GM21528 (cell line): ENCODE measurements at regions not wholly inside any gene's neighbourhood (a gene's known extent, or its start where the extent isn't known, plus 50 kb on each side); places are given as distances from the start of the nearest gene placed in this dataset.
A peak's percentile ranks its signal among the peaks of the same experiment; 100 is the strongest.

Experiments used
- ATAC-seq: cut with Tn5 transposase; IDR thresholded peaks from one replicate; pipeline ENCODE4 v1.9.1; 2021; ENCODE audit warnings: mild to moderate bottlenecking, moderate library complexity; ENCODE audit not compliant: unreplicated experiment, low FRiP score

DNA sequence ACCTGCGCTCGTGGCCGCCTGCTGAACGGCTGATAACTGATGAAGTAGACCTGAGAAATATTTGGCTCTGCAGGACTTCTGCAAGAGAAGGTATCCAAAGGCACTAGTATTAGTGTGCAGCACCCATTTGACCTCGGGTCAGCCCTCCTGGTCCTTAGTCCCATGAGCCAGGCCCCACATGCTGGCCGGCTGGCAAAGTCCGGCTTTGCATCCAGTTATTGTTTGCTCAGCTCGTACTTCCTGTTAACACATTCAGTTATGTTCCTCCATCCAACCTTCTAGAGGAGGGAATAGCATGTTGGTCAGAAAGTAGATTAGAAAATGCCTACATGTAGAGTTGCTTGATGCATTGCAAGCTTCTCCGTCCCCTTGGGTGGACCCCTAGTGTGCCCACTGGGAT, 385.7 kb upstream of the RGMA start:
- no peak for ATAC-seq

DNA sequence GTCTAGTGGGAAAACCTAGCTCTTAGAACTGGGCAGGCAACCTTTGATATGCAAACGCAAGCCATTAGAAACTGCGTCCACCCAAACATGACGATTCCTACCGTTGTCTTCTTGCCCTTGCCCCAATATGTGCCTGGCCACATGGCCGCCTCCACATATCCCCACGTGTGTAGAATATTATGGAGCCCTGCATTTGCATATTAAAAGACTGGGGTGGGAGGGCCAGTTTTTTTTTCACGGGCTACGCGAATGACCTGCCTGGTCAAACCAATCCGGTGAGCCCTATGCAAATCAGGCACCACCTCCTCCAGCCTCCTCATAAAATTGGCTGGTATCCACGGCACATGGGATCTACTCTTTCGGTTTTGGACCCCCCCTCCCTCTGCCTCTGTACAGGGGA, 381.0 kb upstream of the RGMA start:
- no peak for ATAC-seq

DNA sequence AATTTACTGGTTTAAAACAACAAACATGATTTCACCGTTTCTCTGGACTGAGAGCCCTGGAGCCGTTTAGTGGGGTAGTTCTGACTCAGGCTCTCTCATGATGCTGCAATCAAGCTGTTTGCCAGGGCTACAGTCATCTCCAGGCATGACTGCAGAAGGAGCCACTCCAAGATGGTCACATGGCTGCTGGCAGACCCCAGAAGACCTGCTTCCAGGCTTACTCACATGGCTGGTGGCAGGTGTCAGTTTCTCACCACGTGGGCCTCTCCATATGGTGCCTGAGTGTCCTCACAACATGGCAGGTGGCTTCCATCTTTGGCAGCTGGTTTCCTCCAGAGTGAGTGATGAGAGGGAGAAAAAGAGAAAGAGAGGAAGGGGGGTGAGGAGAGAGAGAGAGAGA, 378.3 kb upstream of the RGMA start:
- ATAC-seq, result no peak

DNA sequence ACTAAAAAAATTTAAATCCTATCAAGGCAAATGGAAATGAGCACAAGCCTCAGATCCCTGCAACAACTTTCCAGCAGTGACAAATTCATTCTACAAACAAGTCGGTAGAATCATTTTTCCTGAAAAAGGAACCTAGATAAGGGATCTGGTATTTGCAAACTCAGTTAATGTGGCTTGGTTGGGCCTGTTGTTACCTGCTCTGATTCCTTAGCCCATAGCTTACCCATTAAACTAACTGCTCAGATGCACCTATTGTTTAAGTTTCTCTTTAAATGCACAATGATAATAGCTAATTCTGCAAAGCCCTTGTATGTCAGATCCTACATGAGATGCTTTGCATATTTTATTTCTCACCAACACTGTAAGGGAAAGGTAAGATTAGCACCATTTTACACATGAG, 377.4 kb upstream of the RGMA start:
- no peak for ATAC-seq

DNA sequence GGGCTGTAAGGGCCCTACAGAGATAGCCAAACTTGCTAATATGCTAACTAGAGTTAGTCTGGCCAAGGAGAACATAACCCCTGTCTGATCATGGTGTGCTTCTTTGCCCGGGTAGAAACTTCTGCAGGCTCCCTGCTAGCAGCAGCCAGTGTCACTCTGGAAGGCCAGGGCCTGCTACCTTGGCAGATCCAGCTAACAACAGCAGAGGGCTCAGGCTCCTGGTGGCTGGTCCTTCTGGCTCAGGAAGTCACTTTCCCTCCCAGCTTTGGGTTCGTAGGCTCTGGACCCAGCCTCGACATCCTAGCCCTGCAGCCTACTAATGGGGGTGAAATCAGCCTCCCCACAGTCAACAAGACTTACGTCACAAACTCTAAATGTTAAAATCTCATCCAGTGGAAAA, 373.7 kb upstream of the RGMA start:
- ATAC-seq, result no peak

DNA sequence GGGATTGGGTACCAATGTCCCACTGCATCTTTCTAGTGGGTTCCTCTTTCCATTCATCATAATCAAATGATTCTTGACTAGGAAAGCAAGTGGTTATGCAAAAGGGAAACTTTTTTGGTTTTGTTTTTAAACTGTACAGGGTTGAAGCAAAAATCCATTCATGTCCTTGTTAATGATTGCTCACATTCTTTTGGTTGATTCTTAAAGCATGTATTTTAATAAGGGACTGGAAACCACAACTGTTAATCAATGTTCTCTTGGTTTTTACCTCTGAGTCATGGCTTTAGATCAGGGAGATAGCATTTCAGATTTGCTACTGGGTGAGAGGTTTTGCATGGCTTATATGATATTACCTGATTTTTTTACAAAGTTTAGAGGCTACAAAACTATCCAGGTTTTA, 371.7 kb upstream of the RGMA start:
- ATAC-seq, result peak; percentile 63

DNA sequence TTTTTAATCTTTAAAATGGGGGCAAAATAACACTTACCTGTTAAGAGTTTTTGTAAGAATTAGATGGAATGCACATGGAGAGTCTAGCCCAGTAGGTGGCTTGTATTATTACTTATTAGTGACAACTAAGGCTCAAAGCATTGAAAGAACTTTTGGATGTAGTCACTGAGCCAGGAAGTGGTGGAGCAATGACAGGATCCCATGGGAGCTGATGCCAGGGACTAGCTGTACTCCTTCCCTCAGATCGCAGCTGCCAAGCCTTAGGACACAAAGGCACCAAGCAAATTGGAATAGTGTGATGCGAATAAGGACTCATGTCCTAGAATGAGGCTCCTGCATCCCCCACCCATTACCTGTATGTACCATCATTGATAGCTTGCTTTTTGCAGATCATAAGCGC, 370.4 kb upstream of the RGMA start:
- ATAC-seq, result no peak

DNA sequence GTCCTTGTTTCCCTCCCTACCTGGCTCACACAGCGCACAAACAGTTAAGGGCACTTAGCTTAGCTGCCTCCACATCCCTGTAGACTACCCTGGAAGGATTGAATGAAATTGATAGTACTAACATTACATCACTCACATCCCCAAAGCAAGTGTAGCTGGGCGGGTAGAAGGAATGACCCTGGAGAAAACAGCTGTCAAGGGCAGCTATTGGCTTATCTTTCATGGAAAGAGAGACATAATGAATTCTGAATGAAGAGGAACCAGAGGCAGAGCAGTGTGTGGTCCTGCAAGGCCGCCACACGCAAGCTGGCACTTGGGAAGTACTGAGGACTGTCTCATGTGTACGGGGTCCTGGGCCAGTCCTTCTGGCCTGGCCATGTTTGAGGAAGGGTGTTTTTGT, 369.6 kb upstream of the RGMA start:
- ATAC-seq, result no peak

DNA sequence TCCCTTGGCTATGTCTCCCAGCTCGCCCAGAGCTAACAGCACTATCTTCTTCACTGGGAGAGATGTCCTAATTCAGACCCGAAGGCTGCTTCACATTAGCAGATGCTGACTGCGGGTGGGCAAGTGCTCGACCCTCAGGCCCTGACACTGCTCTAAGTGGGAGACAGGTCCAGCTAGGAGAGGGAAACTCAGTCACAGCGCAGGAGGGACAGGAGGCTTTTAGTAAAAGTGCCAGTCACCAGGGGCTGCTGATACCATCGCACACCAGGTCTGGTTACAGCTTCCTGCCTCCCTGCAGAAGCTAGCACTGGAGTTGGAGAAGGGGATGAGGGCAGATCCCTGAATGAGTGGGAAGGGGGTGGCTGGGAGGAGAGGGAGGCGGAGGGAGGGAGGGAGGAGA, 365.8 kb upstream of the RGMA start:
- no peak for ATAC-seq

DNA sequence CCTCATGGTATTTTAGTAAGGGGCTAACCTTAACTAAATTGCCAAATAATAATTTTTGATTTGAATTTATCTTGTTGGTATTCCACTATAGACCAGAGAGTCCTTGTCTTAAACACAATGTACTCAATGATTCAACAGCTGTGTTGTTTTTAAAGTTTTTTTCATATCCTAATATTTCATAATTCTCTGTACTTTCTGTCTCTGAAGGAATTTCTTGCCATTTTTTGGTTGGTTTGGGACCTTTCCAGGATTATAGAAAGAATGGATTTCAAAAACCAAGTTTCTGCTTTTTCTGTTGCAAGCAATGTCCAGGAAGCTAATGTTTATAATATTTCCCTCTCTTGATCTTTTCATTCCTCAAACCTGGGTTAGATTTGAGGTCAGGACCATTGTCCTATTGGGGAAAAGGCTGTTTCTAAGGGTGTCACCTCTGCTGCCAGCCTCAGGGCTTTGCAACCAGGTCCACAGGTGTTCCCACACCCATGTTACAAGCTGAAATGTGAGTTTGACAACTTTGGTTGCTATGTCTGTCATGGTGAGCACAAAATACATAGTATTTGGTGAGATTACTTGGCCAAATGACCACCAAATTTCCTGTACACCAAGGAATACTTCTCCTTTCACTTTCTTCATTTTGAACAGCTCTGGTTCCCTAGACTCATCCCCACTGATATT, 363.7 kb upstream of the RGMA start:
- ATAC-seq, result no peak

DNA sequence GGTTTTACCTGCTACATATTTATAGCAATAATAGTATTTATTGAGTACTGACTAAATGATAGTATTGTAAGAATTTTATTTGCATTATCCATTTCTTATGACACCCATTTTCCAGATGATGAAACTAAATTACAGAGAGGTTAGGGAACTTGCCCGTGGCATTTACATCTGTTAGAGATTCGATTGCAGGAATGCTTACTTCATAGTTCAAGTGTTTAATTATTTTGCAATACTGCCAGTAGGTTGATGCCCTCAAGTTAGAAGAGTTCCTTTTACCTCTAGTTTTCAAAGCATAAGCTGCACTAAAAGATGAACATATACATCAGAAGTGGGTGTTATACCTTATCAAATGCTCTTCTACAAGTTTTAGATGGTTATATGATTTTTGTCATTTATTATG, 362.8 kb upstream of the RGMA start:
- no peak for ATAC-seq

DNA sequence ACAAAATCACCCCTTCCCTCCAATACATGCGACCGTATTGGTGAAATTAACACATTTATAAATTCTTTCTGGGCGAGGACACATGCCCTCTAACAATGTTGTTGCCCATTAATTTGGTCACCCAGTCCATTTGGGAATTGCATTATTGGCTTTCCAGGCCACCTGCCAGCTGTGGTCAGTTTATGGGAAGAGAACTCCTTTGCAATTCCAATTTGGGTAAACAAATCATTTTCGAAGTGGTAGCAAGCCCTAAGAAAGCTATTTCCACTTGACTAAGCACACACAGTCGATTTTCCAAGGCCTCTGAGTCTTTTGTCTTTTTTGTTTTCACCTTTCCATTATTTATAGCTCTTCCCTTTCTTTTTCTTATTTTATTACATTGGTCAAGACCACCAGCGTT, 362.3 kb upstream of the RGMA start:
- no peak for ATAC-seq

DNA sequence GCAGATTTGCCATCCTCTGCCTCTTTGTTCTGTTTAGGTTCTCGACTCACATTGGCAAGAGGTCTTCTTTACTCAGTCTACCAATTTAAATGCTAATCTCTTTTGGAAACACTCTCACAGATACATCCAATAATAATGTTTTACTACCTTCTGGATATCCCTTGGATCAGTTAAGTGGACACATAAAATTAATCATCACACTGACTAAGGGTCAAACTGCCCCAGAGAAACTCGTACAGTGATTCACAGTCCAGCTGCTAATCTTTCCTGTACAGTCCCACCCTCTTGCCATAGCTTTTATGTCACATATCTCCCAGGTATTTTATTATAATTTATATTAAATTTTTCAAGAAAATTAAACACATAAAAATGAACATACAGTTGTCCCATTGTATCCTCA, 360.8 kb upstream of the RGMA start:
- no peak for ATAC-seq

DNA sequence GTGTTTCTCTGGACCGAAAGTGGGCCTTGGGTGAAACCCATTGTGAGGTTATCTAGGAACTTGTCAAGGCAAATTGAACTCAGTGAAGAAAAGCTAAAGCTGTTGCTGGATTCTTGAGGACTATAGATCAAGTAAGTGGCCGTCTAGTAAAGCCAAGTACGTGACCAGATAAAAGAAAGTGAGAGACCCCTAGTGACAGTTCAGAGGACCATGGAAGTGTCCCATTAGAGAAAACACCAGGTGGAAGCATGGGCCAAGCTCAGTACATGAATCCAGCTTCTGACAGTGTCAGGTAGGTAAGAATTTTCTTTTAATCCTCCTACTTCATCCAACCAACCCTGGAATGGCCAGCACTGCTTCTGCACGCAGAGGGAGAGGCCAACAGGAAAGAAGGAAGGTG, 349.3 kb upstream of the RGMA start:
- no peak for ATAC-seq

DNA sequence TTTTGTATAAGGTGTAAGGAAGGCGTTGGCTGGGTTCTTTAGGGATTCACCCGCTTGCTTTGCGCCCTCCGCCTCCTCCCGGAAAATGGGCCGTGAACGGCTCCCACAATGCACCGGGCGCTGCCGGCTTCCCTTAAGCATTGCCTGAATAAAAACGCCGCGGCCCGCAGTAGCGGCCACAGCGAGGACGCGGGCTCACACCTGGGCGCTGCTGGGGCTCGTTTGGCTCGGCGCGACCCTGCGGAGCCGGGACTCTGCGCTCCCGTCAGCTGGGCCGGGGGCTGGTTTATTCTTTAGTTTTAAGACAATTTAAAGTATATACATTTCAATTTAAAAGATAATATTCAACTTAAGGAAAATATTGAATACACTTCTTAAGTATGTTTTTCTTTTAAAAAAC, 343.5 kb upstream of the RGMA start:
- no peak for ATAC-seq

DNA sequence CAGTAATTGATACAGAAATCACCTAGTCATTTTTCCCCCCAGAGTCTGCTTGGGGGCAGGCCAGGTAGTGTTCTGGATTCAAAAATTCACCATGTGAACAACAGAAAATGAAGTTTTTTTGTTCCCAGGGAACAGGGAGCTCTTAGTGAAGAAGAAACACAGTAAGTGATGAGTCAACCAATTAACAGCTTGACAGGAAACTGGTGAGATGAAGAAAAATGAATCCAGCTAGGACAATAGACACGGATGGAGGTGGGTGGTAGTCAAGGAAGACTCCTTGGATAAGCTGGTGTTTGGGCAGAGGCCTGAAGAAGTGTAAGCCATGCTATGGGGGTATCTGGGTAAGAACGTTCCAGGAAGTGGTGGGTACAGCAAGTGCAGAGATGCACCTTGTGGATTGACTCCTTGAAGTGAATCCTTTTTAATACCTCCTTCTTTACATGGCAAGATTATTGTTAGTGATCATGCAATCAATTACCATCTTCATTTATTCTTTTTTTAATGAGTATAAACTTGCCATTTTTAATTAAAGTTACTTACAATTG, 339.9 kb upstream of the RGMA start:
- no peak for ATAC-seq

DNA sequence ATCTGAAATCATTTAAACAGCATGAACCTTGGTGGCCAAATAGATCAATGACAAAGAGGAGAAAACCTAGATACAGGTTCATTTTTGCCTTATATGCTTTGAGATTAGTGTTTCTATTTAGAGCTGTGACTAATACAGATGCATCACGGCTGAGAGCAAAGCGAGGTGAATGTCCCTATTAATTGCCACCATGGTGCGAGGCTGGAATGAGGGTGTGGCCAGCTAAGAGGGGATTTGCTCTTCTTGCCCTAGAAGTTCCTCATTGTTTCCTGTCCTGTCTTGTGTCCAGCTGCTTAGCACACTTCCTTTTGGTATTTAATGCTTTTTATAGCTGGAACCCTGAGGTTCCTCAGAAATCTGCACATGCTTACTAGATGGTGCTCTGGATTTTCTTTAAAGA, 339.1 kb upstream of the RGMA start:
- ATAC-seq, result no peak

DNA sequence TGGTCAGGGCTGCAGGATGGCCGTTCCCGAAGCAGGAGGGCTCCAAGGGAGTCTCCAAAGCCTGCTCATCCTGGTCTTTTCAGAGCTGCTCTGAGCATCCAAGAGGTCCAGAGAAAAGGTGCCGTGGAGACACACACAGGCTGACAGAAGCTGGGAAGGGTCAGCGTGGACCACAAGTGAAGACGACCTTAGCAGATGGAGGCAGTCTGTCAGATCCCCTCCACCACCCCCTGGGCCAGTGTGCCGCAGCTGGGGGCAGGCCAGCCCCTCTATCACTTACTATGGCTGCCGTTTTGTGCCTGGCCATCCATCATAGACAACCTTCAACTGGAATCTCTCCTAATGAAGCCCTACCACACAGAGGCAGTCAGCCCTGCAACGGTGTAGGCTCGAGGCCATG, 335.1 kb upstream of the RGMA start:
- ATAC-seq, result no peak

DNA sequence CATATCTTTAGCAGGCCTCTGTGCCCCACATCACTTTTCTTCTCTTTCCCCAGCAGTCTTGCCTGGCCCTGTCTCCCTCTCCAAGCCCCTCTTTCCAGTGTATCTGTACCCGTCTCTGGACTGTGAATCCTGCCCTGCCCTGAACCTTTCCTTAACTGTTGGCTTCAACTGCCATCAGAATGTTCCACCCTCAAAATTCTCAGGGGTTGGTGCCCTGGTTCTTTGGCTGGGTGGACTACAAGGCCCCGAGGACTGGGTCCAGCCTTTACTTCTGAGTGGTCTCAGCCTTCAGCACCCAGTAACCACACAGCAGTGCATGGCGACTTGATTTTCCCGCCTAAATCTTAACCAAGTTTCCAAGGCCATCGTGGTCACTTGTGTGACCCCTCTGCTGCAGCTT, 333.5 kb upstream of the RGMA start:
- no peak for ATAC-seq

DNA sequence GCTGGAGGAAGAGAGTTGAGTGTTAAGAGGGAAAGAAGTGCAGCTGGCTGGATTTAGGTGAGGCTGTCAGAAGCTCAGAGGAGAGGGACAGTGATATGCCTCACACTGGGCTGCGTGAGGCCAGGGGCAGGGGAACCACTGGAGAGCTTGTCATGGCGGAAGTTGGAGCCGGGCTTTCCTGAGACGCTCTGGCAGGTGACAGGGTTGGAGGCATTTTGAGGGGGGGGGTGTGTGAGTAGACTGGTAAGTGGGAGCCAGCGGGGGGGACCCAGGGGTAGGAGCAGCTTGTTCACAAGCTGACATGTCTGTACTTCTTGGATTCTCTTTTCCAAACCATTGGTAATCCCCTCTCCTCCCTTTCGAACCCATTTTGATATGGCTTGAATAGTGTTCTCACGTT, 331.5 kb upstream of the RGMA start:
- no peak for ATAC-seq

DNA sequence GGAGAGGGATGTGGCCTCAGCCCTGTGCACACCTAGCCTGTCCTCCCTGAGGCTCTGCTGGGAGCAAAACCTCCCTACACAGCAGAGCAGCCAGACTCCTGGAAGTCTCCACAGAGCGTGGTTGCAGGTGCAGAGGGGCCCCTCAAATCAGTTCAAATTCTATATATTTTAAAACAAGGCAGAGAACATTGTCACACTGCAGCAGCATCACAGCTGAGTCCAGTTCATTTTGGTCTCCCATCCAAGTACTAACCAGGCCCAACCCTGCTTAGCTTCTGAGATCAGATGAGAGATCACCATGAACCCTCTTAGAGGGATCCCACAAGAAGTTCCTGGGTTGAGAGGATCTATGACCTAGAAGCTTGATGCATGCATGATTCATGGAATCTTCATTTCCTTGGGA, 331.0 kb upstream of the RGMA start:
- no peak for ATAC-seq

DNA sequence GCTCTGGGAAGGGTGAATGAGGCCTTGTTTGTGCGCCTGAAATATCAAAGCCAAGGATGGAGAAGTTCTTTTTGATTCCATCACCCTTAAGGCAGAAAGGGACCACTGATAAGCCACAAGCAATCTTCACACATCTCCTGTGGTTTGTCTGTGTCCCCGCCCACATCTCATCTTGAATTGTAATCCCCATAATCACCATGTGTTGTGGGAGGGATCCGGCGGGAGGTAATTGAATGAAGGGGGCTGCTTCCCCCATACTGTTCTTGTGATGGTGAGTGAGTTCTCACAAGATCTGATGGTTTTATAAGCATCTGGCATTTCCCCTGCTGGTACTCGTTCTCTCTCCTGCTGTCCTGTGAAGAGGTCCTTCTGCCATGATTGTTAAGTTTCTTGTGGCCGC, 329.6 kb upstream of the RGMA start:
- ATAC-seq, result no peak

DNA sequence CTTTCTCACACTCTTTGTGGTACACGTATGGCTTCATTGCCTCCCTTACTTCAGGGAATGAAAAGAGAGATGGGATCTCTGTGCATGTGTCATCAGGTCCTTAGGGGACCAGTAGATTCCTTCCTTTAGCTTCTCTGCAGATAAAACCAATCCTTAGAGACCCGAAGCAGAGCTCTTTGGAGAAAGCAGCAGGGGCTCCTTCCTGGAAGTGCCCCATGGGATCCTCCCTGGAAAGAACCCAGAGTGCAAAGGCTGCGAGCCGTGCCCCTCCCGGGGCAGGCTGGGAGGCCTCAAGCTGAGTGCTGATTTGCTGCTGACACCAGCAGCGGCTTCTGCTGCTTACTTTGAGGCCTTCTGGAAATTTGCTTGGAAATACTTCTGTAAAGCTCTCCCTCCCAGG, 328.6 kb upstream of the RGMA start:
- no peak for ATAC-seq
